ENCODE measurements at regions not wholly inside any gene's neighbourhood (a gene's known extent, or its start where the extent isn't known, plus 50 kb on each side); places are given as distances from the start of the nearest gene placed in this dataset.

DNA sequence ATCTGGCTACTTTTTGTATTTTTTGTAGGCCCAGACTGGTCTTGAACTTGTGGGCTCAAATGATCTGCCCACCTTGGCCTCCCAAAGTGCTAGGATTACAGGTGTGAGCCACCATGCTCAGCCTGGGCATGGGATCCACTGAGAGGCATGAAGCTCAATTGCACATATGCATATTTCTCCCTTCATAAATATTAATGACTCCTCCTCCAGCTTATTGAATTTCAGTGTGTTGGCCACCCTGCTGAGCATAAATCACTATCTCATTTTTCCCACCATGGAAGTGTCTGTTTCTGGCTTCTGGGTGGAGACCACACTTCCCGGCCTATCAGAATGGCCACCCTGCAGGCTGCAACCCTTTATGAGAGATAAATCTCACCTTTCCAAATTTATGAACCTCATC, 53.6 kb upstream of the KIF16B start:
- FAIRE-seq: no peak
- no TSS peak for BruUV-seq (replicated peaks)
- Histone ChIP-seq H3K79me2 (ENCODE audit: insufficient read depth, low read length) (no peaks in the 10 kb centered on the region), H3K27me3 (ENCODE audit: control insufficient read depth in 1 of 2, insufficient read depth in 2 of 2, low read length in 2 of 2) (no peaks in the 10 kb centered on the region; a peak in 1 of 5 replicates), H3K4me1 (ENCODE audit: insufficient read depth, low read length) (no peaks in the 10 kb centered on the region), H3K27ac (ENCODE audit: extremely low read length, insufficient read depth, low read length) (no peak overlapping the region), H3K36me3 (replicated peaks in 1 of 2; ENCODE audit: control insufficient read depth in 1 of 2, insufficient read depth in 2 of 2, low read length in 2 of 2) (no peaks in the 10 kb centered on the region), H2AFZ (ENCODE audit: low read length) (no peak overlapping the region), H3K4me3 (replicated peaks in 1 of 3; ENCODE audit: insufficient read depth in 1 of 3, low read depth in 2 of 3, low read length in 3 of 3) (no peak overlapping the region), H3K4me2 (ENCODE audit: low read depth, low read length) (no peak overlapping the region), H3K9ac (ENCODE audit: insufficient read depth, low read depth, low read length) (no peak overlapping the region), H3K9me3 (ENCODE audit: low read length) (no peaks in the 10 kb centered on the region), H4K20me1 (ENCODE audit: insufficient read depth, low read length) (no peaks in the 10 kb centered on the region)
- no peak for ATAC-seq
- in situ Hi-C loops (cut with HindIII; ENCODE audit: extremely low pct_ligation_motif_present, low pct_unique_long_range_greater_than_20kb): loop anchor here (10.0 kb wide), 1 partner anchor 112 kb away; no protein-coding TSS in a partner anchor
- WGBS (ENCODE audit: low lambda C conversion rate): 79% methylated on average over 1 of the region's 1 CpG
- ChIA-PET POLR2A (no interaction called here), CTCF (ENCODE audit: low intra/inter-chr PET ratio, low total read pairs) (no interaction called here)
- TF ChIP-seq ZSCAN9 (CRISPR knock-in tag; IDR thresholded peaks at IDR 0.05; ENCODE audit: borderline replicate concordance) (no peak), SP5 (CRISPR knock-in tag; IDR thresholded peaks at IDR 0.05; ENCODE audit: borderline replicate concordance, low read depth) (no peak), ZNF703 (CRISPR knock-in tag; IDR thresholded peaks at IDR 0.05; ENCODE audit: borderline replicate concordance) (no peak), RFXAP (CRISPR knock-in tag; IDR thresholded peaks at IDR 0.05; ENCODE audit: borderline replicate concordance) (no peak), CCDC6 (CRISPR knock-in tag; IDR thresholded peaks at IDR 0.05) (no peak), ZSCAN31 (CRISPR knock-in tag; IDR thresholded peaks at IDR 0.05; ENCODE audit: low read depth) (no peak), CREM (IDR thresholded peaks at IDR 0.05) (no peak), CREM (CRISPR knock-in tag; IDR thresholded peaks at IDR 0.05) (no peak), ZNF557 (CRISPR knock-in tag; IDR thresholded peaks at IDR 0.05) (no peak), SIN3B (IDR thresholded peaks at IDR 0.05; ENCODE audit: low read length) (no peak), ZNF12 (CRISPR knock-in tag; IDR thresholded peaks at IDR 0.05) (no peak), YEATS2 (CRISPR knock-in tag; IDR thresholded peaks at IDR 0.05; ENCODE audit: borderline replicate concordance) (no peak), FOXK1 (CRISPR knock-in tag; IDR thresholded peaks at IDR 0.05; ENCODE audit: borderline replicate concordance, low read depth) (no peak), CENPT (CRISPR knock-in tag; IDR thresholded peaks at IDR 0.05; ENCODE audit: low read depth) (no peak)
- TF ChIP-seq, protein P1, sequence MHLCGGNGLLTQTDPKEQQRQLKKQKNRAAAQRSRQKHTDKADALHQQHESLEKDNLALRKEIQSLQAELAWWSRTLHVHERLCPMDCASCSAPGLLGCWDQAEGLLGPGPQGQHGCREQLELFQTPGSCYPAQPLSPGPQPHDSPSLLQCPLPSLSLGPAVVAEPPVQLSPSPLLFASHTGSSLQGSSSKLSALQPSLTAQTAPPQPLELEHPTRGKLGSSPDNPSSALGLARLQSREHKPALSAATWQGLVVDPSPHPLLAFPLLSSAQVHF (CRISPR knock-in tag; IDR thresholded peaks at IDR 0.05): no peak
- TF ChIP-seq, protein P2, sequence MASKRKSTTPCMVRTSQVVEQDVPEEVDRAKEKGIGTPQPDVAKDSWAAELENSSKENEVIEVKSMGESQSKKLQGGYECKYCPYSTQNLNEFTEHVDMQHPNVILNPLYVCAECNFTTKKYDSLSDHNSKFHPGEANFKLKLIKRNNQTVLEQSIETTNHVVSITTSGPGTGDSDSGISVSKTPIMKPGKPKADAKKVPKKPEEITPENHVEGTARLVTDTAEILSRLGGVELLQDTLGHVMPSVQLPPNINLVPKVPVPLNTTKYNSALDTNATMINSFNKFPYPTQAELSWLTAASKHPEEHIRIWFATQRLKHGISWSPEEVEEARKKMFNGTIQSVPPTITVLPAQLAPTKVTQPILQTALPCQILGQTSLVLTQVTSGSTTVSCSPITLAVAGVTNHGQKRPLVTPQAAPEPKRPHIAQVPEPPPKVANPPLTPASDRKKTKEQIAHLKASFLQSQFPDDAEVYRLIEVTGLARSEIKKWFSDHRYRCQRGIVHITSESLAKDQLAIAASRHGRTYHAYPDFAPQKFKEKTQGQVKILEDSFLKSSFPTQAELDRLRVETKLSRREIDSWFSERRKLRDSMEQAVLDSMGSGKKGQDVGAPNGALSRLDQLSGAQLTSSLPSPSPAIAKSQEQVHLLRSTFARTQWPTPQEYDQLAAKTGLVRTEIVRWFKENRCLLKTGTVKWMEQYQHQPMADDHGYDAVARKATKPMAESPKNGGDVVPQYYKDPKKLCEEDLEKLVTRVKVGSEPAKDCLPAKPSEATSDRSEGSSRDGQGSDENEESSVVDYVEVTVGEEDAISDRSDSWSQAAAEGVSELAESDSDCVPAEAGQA (IDR thresholded peaks at IDR 0.05; ENCODE audit: low read depth): no peak
- TF ChIP-seq, protein P2 (CRISPR knock-in tag; IDR thresholded peaks at IDR 0.05; ENCODE audit: borderline replicate concordance): no peak
- intact Hi-C loops (cut with micrococcal nuclease; ENCODE audit: unreplicated experiment): no loop called here
- DNase-seq (ENCODE audit: low spot score): no peak

Data from HepG2 (cell line).